ENCODE measurements at regions not wholly inside any gene's neighbourhood (a gene's known extent, or its start where the extent isn't known, plus 50 kb on each side); places are given as distances from the start of the nearest gene placed in this dataset.

- Histone ChIP-seq H3K36me3 (no peaks in the 10 kb centered on the region), H3K9me3 (no peaks in the 10 kb centered on the region), H3K27me3 (no peaks in the 10 kb centered on the region), H3K27ac (no peak overlapping the region), H3K4me1 (ENCODE audit: control insufficient read depth in 1 of 2, insufficient read depth in 1 of 2, low read depth in 1 of 2, low read length in 1 of 2) (peaks cover 18 to 20% of the 10 kb centered on the region in 2 experiments), H3K4me3 (ENCODE audit: low read depth in 1 of 2, low read length in 1 of 2) (no peak overlapping the region)
- TF ChIP-seq CTCF (IDR thresholded peaks at IDR 0.05) = no peak
Measured at GRCh38 chr22:22088658-22089458, 106.3 kb upstream of the TOP3B start.

GRCh38 chr22:22087854-22088657 is 105.5 kb upstream of the TOP3B start:
- no peak overlapping the region for H3K4me3 ChIP-seq (ENCODE audit: low read depth in 1 of 2, low read length in 1 of 2)
- TF ChIP-seq CTCF (IDR thresholded peaks at IDR 0.05) = no peak
- peaks cover 3% of the 10 kb centered on the region for H3K27me3 ChIP-seq
- H3K36me3 ChIP-seq = no peaks in the 10 kb centered on the region
- no peaks in the 10 kb centered on the region for H3K9me3 ChIP-seq
- H3K4me1 ChIP-seq (ENCODE audit: control insufficient read depth in 1 of 2, insufficient read depth in 1 of 2, low read depth in 1 of 2, low read length in 1 of 2) = peaks cover 10 to 12% of the 10 kb centered on the region in 2 experiments
- no peak overlapping the region for H3K27ac ChIP-seq

GRCh38 chr22:22086501-22087158 is 104.0 kb upstream of the TOP3B start:
- no peaks in the 10 kb centered on the region for H3K36me3 ChIP-seq
- H3K27me3 ChIP-seq = peaks cover 3% of the 10 kb centered on the region
- no peaks in the 10 kb centered on the region for H3K4me1 ChIP-seq (ENCODE audit: control insufficient read depth in 1 of 2, insufficient read depth in 1 of 2, low read depth in 1 of 2, low read length in 1 of 2)
- no peak overlapping the region for H3K27ac ChIP-seq
- H3K4me3 ChIP-seq (ENCODE audit: low read depth in 1 of 2, low read length in 1 of 2) = no peak overlapping the region
- TF ChIP-seq CTCF (IDR thresholded peaks at IDR 0.05) = no peak
- no peaks in the 10 kb centered on the region for H3K9me3 ChIP-seq

- Histone ChIP-seq H3K9me3 (no peaks in the 10 kb centered on the region), H3K36me3 (no peaks in the 10 kb centered on the region), H3K4me3 (ENCODE audit: low read depth in 1 of 2, low read length in 1 of 2) (no peak overlapping the region), H3K27me3 (peaks cover 3% of the 10 kb centered on the region), H3K27ac (no peak overlapping the region), H3K4me1 (ENCODE audit: control insufficient read depth in 1 of 2, insufficient read depth in 1 of 2, low read depth in 1 of 2, low read length in 1 of 2) (no peaks in the 10 kb centered on the region)
- no peak for TF ChIP-seq CTCF (IDR thresholded peaks at IDR 0.05)
Measured at GRCh38 chr22:22085702-22086500, 103.3 kb upstream of the TOP3B start.

GRCh38 chr22:22084089-22084711 is 101.6 kb upstream of the TOP3B start:
- TF ChIP-seq CTCF (IDR thresholded peaks at IDR 0.05) = no peak
- H3K27me3 ChIP-seq = peaks cover 3% of the 10 kb centered on the region
- no peak overlapping the region for H3K4me3 ChIP-seq (ENCODE audit: low read depth in 1 of 2, low read length in 1 of 2)
- H3K4me1 ChIP-seq (ENCODE audit: control insufficient read depth in 1 of 2, insufficient read depth in 1 of 2, low read depth in 1 of 2, low read length in 1 of 2) = no peaks in the 10 kb centered on the region
- H3K36me3 ChIP-seq = no peaks in the 10 kb centered on the region
- no peaks in the 10 kb centered on the region for H3K9me3 ChIP-seq
- no peak overlapping the region for H3K27ac ChIP-seq

Data from neutrophil (primary cell).